GM06990 (cell line): ENCODE measurements at regions not wholly inside any gene's neighbourhood (a gene's known extent, or its start where the extent isn't known, plus 50 kb on each side); places are given as distances from the start of the nearest gene placed in this dataset.

Experiments used
- DNase-seq: peaks from one replicate; pipeline ENCODE4 v3.0.0-alpha.2; 2011; ENCODE audit not compliant: insufficient read length; ENCODE audit errors: extremely low read depth
- H3K27me3 ChIP-seq: replicated peaks from 2 replicates; pipeline ENCODE4 v1.6.0; 2011; ENCODE audit warnings: low read length; ENCODE audit not compliant: control insufficient read depth, insufficient read depth
- H3K36me3 ChIP-seq: 2 replicates; pipeline ENCODE4 v1.5.1; 2011; ENCODE audit warnings: low read length; ENCODE audit not compliant: control insufficient read depth, insufficient read depth
- H3K4me3 ChIP-seq: replicated peaks from 2 replicates; pipeline ENCODE4 v1.5.1; 2011; ENCODE audit warnings: low read depth, mild to moderate bottlenecking, control low read depth, low read length
- TF ChIP-seq, protein P1 (sequence below): IDR thresholded peaks from 2 replicates; pipeline ENCODE4 v1.5.1; 2011; ENCODE audit warnings: low read length, control low read depth, mild to moderate bottlenecking, inconsistent platforms; ENCODE audit not compliant: insufficient read depth, poor library complexity, severe bottlenecking

DNA sequence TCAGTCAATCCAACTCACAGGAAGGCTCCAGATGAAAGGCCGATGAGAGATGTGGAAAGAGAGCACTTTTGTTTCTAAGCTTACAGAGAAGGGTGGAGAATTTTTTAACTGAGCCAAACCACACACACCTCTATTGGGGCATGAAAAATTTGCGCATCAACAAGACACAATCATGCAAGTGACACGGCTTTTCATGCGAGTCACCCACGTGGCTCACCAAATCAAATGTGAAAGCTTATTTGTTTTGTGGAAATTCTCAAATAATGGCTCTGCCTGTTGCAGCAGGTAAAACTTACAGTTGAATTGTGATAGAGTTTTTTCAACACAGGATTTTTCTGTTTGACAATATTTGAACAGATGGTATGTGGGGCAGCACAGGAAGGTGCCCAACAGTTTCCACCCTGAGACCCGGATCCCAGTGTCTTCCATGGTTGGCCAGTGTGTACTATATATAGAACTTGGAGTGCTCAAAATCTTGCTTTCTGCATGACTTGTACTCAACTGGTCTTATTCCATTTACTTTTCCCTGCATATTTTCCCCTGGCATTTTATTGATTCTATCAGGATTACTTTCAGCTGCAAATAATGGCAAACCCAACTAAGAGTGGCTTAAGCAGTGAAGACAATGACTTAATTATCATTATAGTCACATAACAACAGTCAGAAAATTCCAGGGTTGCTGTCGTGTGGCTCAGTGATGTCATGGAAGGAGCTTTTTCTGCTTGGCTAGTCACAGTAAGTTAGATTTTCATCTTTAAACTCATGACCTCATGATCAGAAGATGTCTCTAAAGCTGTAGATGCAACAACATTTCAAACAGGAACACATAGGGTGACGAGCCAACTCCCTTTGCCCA, 90.6 kb upstream of the SIM2 start:
- H3K4me3 ChIP-seq, result no peak overlapping the region
- H3K27me3 ChIP-seq, result no peaks in the 10 kb centered on the region
- H3K36me3 ChIP-seq, result no peaks in the 10 kb centered on the region
- no peak for DNase-seq
- TF ChIP-seq, protein P1, sequence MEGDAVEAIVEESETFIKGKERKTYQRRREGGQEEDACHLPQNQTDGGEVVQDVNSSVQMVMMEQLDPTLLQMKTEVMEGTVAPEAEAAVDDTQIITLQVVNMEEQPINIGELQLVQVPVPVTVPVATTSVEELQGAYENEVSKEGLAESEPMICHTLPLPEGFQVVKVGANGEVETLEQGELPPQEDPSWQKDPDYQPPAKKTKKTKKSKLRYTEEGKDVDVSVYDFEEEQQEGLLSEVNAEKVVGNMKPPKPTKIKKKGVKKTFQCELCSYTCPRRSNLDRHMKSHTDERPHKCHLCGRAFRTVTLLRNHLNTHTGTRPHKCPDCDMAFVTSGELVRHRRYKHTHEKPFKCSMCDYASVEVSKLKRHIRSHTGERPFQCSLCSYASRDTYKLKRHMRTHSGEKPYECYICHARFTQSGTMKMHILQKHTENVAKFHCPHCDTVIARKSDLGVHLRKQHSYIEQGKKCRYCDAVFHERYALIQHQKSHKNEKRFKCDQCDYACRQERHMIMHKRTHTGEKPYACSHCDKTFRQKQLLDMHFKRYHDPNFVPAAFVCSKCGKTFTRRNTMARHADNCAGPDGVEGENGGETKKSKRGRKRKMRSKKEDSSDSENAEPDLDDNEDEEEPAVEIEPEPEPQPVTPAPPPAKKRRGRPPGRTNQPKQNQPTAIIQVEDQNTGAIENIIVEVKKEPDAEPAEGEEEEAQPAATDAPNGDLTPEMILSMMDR, result no peak

GRCh38 chr21:36608897-36609225, 90.1 kb upstream of the SIM2 start:
- DNase-seq, result no peak
- H3K36me3 ChIP-seq, result no peaks in the 10 kb centered on the region
- H3K4me3 ChIP-seq, result no peak overlapping the region
- TF ChIP-seq, protein P1, result no peak
- no peaks in the 10 kb centered on the region for H3K27me3 ChIP-seq

GRCh38 chr21:36609654-36610053, 89.3 kb upstream of the SIM2 start:
- no peak overlapping the region for H3K4me3 ChIP-seq
- no peaks in the 10 kb centered on the region for H3K36me3 ChIP-seq
- DNase-seq, result no peak
- TF ChIP-seq, protein P1, result no peak
- H3K27me3 ChIP-seq, result no peaks in the 10 kb centered on the region

GRCh38 chr21:36610201-36610600, 88.7 kb upstream of the SIM2 start:
- Histone ChIP-seq H3K4me3 (no peak overlapping the region), H3K27me3 (no peaks in the 10 kb centered on the region), H3K36me3 (no peaks in the 10 kb centered on the region)
- TF ChIP-seq, protein P1, result no peak
- DNase-seq, result no peak

- no peak for DNase-seq
These were observed 88.0 kb upstream of the SIM2 start for GRCh38 chr21:36610935-36611334.

More at GRCh38 chr21:36610935-36611334, 88.0 kb upstream of the SIM2 start:
- TF ChIP-seq, protein P1, result no peak
- no peaks in the 10 kb centered on the region for H3K27me3 ChIP-seq
- no peak overlapping the region for H3K4me3 ChIP-seq
- no peaks in the 10 kb centered on the region for H3K36me3 ChIP-seq
